ENCODE measurements at regions not wholly inside any gene's neighbourhood (a gene's known extent, or its start where the extent isn't known, plus 50 kb on each side); places are given as distances from the start of the nearest gene placed in this dataset.

DNA sequence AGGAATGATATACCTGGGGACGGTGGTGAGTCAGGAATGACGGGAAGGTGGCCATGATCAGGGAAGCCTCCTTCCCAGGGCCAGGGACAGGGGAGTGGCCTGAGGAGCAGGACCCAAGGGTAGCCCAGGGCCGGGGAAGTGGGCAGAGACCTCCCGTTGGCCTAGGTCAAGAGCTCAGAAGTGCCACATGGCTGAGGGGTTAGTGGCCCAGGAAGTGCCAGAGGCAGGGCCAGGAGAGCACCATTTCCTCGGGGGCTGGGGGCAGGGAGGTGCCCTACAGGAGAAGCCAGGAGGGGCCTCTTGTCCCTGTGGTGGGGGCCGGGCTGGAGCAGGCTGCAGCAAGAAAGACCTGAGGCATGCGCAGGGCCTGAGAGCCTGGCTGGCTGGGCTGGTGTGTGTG lies 152.3 kb upstream of the ZSWIM2 start:
- TF ChIP-seq, protein P1, sequence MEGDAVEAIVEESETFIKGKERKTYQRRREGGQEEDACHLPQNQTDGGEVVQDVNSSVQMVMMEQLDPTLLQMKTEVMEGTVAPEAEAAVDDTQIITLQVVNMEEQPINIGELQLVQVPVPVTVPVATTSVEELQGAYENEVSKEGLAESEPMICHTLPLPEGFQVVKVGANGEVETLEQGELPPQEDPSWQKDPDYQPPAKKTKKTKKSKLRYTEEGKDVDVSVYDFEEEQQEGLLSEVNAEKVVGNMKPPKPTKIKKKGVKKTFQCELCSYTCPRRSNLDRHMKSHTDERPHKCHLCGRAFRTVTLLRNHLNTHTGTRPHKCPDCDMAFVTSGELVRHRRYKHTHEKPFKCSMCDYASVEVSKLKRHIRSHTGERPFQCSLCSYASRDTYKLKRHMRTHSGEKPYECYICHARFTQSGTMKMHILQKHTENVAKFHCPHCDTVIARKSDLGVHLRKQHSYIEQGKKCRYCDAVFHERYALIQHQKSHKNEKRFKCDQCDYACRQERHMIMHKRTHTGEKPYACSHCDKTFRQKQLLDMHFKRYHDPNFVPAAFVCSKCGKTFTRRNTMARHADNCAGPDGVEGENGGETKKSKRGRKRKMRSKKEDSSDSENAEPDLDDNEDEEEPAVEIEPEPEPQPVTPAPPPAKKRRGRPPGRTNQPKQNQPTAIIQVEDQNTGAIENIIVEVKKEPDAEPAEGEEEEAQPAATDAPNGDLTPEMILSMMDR (IDR thresholded peaks at IDR 0.05), result no peak
- no peak for TF ChIP-seq POLR2A (IDR thresholded peaks at IDR 0.05)
- no peak for TF ChIP-seq EP300 (IDR thresholded peaks at IDR 0.05)

Measured in tibial nerve (tissue), 4 donors.